NB4 (cell line): ENCODE measurements at regions not wholly inside any gene's neighbourhood (a gene's known extent, or its start where the extent isn't known, plus 50 kb on each side); places are given as distances from the start of the nearest gene placed in this dataset.

Source experiments
- DNase-seq: peaks from one replicate; pipeline ENCODE4 v3.0.0; 2010; ENCODE audit warnings: low read depth
- H3K4me3 ChIP-seq: one replicate; pipeline ENCODE4 v1.5.1; 2011; ENCODE audit warnings: mild to moderate bottlenecking, low read depth, low read length, moderate library complexity
- CTCF ChIP-seq: IDR thresholded peaks from one replicate; pipeline ENCODE4 v1.5.1; 2012; ENCODE audit warnings: low read depth, low read length
- MAX ChIP-seq: IDR thresholded peaks from 2 replicates; pipeline ENCODE4 v1.6.1; 2011; ENCODE audit warnings: low read depth, low read length
- MYC ChIP-seq: IDR thresholded peaks from 2 replicates; pipeline ENCODE4 v1.6.1; 2011; ENCODE audit warnings: low read depth, low read length
- POLR2A ChIP-seq: IDR thresholded peaks from 2 replicates; pipeline ENCODE4 v1.6.1; 2011; ENCODE audit warnings: mild to moderate bottlenecking; ENCODE audit not compliant: insufficient read length; ENCODE audit errors: extremely low read depth

- DNase-seq: no peak
- TF ChIP-seq MAX: no peak
- TF ChIP-seq POLR2A: no peak
- no peak for TF ChIP-seq CTCF
- TF ChIP-seq MYC: no peak
Measured at GRCh38 chr17:33390479-33391176, 97.5 kb upstream of the ASIC2 start.

GRCh38 chr17:33396818-33397217 is 103.7 kb upstream of the ASIC2 start:
- TF ChIP-seq MYC (no peak), CTCF (no peak), MAX (no peak), POLR2A (no peak)
- H3K4me3 ChIP-seq: no peak overlapping the region
- DNase-seq: no peak

More at GRCh38 chr17:33390479-33391176, 97.5 kb upstream of the ASIC2 start:
- H3K4me3 ChIP-seq: no peak overlapping the region

GRCh38 chr17:33398386-33398785 is 105.3 kb upstream of the ASIC2 start:
- H3K4me3 ChIP-seq: no peak overlapping the region
- DNase-seq: no peak
- no peak for TF ChIP-seq POLR2A
- no peak for TF ChIP-seq MAX
- no peak for TF ChIP-seq MYC
- TF ChIP-seq CTCF: no peak

- no peak for TF ChIP-seq CTCF
- no peak for TF ChIP-seq MYC
- no peak for TF ChIP-seq POLR2A
- H3K4me3 ChIP-seq: no peak overlapping the region
- DNase-seq: no peak
Measured at GRCh38 chr17:33401249-33401648, 108.2 kb upstream of the ASIC2 start.

GRCh38 chr17:33403194-33403593 is 110.1 kb upstream of the ASIC2 start:
- H3K4me3 ChIP-seq: no peak overlapping the region
- no peak for TF ChIP-seq MYC
- no peak for TF ChIP-seq CTCF
- no peak for TF ChIP-seq MAX
- no peak for TF ChIP-seq POLR2A
- no peak for DNase-seq

- no peak for DNase-seq
- no peak overlapping the region for H3K4me3 ChIP-seq
- TF ChIP-seq MAX: no peak
- no peak for TF ChIP-seq MYC
- no peak for TF ChIP-seq CTCF
- TF ChIP-seq POLR2A: no peak
Measured at GRCh38 chr17:33404070-33404819, 111.2 kb upstream of the ASIC2 start.
